ENCODE measurements at regions not wholly inside any gene's neighbourhood (a gene's known extent, or its start where the extent isn't known, plus 50 kb on each side); places are given as distances from the start of the nearest gene placed in this dataset.
"Not testable (repeated sequence)": the region's sequence is repeated elsewhere in the genome, so short reads cannot be mapped to it uniquely, and the experiment has no call there.

DNA sequence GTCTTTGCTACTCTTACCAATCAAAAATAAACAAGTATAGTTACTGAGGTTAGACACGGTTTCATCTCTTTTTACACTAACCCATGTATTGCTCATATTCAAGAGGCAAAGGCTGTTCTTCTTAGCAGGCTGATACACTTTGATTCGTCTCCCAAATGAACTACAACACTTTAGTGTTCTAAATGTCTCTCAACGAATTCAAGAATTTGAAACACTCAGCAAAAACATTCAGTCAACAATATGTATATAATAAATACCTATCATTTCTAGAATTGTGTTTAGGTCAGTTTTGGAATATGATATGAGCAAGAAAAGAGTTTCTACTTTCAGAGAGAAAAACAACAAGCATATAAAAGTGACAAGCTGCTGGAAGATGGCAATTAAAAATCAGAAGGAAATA, 669.6 kb upstream of the DPPA4 start:
- Mint-ChIP-seq H3K4me1 (ENCODE audit: low read depth) (no peaks in the 10 kb centered on the region), H3K9me3 (no peaks in the 10 kb centered on the region), H3K36me3 (ENCODE audit: low read depth) (no peaks in the 10 kb centered on the region), H3K27me3 (no peaks in the 10 kb centered on the region), H3K27ac (no peak overlapping the region), H3K4me3 (no peak overlapping the region)

DNA sequence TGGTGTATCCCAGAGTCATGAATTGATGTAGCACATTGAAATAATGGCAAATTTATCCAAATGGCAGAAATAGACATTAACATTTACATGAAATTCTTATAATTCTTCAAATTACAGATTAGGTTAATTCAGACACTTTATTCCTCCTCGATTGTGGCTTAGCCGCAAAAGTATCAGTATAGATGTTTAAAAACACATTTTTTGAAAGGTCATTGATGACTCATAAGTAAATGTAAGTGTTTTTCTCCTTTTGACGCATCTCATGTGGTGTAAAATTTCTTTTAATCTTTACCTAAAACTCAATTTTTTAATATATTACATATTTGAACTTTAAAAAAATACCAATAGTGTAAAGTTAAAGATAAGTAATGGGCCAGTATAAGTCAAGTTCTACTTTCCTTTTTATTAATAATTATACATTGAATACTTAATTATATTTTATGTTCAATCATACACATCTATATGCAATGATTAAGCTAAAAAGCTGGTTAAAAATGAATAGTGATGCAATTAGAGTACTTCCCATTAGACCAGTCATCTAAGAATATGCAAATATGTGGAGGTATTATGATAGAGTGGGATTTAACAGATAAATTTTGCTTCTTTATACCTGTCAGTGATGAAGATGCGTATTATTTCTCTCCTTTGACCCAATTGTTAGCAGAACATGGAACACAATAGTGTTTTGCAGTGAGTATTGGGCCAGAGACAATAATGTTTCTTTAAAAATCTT, 678.1 kb upstream of the DPPA4 start:
- H3K4me3 Mint-ChIP-seq, result no peak overlapping the region
- no peaks in the 10 kb centered on the region for H3K27me3 Mint-ChIP-seq
- H3K27ac Mint-ChIP-seq, result no peak overlapping the region
- peaks cover 12% of the 10 kb centered on the region for H3K4me1 Mint-ChIP-seq (ENCODE audit: low read depth)
- peaks cover 8% of the 10 kb centered on the region for H3K9me3 Mint-ChIP-seq
- H3K36me3 Mint-ChIP-seq (ENCODE audit: low read depth), result no peaks in the 10 kb centered on the region

- no peak overlapping the region for H3K27ac Mint-ChIP-seq
- no peak overlapping the region for H3K4me3 Mint-ChIP-seq
- peaks cover 9% of the 10 kb centered on the region for H3K9me3 Mint-ChIP-seq
- H3K27me3 Mint-ChIP-seq, result no peaks in the 10 kb centered on the region
- no peaks in the 10 kb centered on the region for H3K36me3 Mint-ChIP-seq (ENCODE audit: low read depth)
- peaks cover 12% of the 10 kb centered on the region for H3K4me1 Mint-ChIP-seq (ENCODE audit: low read depth)
These were observed 679.0 kb upstream of the DPPA4 start for GRCh38 chr3:110016235-110016815.

DNA sequence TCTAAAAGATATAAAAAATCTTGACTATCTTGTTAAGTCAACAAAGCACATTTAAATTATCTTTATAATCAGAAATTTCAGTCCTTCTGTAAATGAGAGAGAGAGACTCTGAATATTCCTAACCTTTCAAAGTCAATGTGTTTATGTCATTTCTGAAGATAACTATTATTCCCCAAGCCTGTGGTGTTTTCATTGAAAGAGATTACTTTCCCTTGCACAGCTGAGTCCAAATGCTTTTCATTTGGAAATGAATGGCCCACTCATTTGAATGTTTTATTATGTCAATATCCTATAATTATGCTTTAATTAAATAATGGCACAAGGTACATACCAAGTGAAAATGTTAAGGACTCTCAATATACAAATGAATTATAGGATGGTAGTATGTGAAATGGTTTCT, 680.0 kb upstream of the DPPA4 start:
- peaks cover 17% of the 10 kb centered on the region for H3K4me1 Mint-ChIP-seq (ENCODE audit: low read depth)
- H3K27me3 Mint-ChIP-seq, result no peaks in the 10 kb centered on the region
- peaks cover 15% of the 10 kb centered on the region for H3K9me3 Mint-ChIP-seq
- no peak overlapping the region for H3K4me3 Mint-ChIP-seq
- no peaks in the 10 kb centered on the region for H3K36me3 Mint-ChIP-seq (ENCODE audit: low read depth)
- H3K27ac Mint-ChIP-seq, result no peak overlapping the region

GRCh38 chr3:110021659-110022058, 684.3 kb upstream of the DPPA4 start:
- Mint-ChIP-seq H3K27ac (no peak overlapping the region), H3K9me3 (peaks cover 9% of the 10 kb centered on the region), H3K4me1 (ENCODE audit: low read depth) (peaks cover 4% of the 10 kb centered on the region), H3K27me3 (no peaks in the 10 kb centered on the region), H3K36me3 (ENCODE audit: low read depth) (no peaks in the 10 kb centered on the region), H3K4me3 (no peak overlapping the region)

DNA sequence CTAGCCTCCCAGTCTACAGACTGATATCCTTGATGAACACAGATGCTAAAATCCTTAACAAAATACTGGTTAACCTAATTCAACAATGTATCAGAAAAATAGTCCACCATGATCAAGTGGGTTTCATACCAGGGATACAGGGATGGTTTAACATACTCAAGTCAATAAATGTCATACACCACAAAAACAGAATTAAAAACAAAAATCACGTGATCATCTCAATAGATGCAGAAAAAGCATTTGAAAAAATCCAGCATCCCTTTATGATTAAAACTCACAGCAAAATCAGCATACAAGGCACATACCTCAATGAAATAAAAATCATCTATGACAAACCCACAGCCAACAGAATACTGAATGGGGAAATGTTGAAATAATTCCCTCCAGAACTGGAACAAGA, 685.7 kb upstream of the DPPA4 start:
- not testable (repeated sequence) for H3K4me1 Mint-ChIP-seq (ENCODE audit: low read depth); H3K4me3 Mint-ChIP-seq; H3K9me3 Mint-ChIP-seq; H3K27me3 Mint-ChIP-seq; H3K36me3 Mint-ChIP-seq (ENCODE audit: low read depth); H3K27ac Mint-ChIP-seq

DNA sequence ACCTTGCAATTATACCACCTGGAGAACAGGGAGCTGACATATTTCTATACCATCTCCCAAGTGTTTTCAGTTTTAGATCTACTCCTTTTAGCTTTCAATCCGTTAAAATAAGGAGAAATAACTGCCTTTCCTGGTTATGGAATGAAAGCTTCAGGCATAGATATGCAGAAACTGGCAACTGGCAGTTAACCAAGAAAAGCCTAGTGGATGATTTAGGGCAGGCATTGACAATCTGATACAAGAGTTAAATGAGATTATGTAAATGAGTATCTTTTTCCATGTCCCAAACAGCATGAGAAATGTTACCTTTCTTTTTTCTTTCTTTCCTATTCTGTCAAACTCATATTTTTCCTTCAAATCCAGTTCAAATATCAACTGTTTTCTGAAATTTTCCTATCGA, 689.1 kb upstream of the DPPA4 start:
- no peak overlapping the region for H3K4me3 Mint-ChIP-seq
- peaks cover 4% of the 10 kb centered on the region for H3K4me1 Mint-ChIP-seq (ENCODE audit: low read depth)
- H3K36me3 Mint-ChIP-seq (ENCODE audit: low read depth), result no peaks in the 10 kb centered on the region
- H3K9me3 Mint-ChIP-seq, result peaks cover 5% of the 10 kb centered on the region
- no peaks in the 10 kb centered on the region for H3K27me3 Mint-ChIP-seq
- no peak overlapping the region for H3K27ac Mint-ChIP-seq

GRCh38 chr3:110027446-110028080, 690.2 kb upstream of the DPPA4 start:
- no peak overlapping the region for H3K4me3 Mint-ChIP-seq
- no peaks in the 10 kb centered on the region for H3K27me3 Mint-ChIP-seq

DNA sequence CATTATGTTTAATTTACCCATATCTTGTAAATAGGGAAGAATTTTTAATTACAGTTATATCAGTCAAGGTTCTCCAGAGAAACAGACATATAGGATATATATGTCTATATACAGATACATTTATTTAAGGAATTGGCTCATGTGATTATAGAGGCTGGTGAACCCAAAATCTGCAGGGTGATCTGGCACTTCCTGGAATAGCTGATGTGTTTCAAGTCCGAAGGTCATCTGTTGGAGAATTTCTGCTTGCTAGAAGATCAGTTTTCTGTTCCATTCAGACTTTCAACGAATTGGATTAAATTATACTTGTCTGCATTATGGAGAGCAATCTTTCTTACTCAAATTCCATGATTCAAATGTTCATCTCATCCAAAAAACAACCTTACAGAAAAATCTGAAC, 694.6 kb upstream of the DPPA4 start:
- H3K9me3 Mint-ChIP-seq, result no peaks in the 10 kb centered on the region
- no peaks in the 10 kb centered on the region for H3K36me3 Mint-ChIP-seq (ENCODE audit: low read depth)
- H3K4me3 Mint-ChIP-seq, result no peak overlapping the region
- H3K27me3 Mint-ChIP-seq, result no peaks in the 10 kb centered on the region
- no peaks in the 10 kb centered on the region for H3K4me1 Mint-ChIP-seq (ENCODE audit: low read depth)
- H3K27ac Mint-ChIP-seq, result no peak overlapping the region

More at GRCh38 chr3:110027446-110028080, 690.2 kb upstream of the DPPA4 start:
- H3K27ac Mint-ChIP-seq, result no peak overlapping the region
- no peaks in the 10 kb centered on the region for H3K9me3 Mint-ChIP-seq
- H3K36me3 Mint-ChIP-seq (ENCODE audit: low read depth), result no peaks in the 10 kb centered on the region
- H3K4me1 Mint-ChIP-seq (ENCODE audit: low read depth), result no peaks in the 10 kb centered on the region

- Mint-ChIP-seq H3K27me3 (no peaks in the 10 kb centered on the region), H3K4me3 (no peak overlapping the region), H3K4me1 (ENCODE audit: low read depth) (peaks cover 8% of the 10 kb centered on the region), H3K36me3 (ENCODE audit: low read depth) (no peaks in the 10 kb centered on the region), H3K9me3 (no peaks in the 10 kb centered on the region), H3K27ac (no peak overlapping the region)
These were observed 722.1 kb upstream of the DPPA4 start for GRCh38 chr3:110059431-110059830.

DNA sequence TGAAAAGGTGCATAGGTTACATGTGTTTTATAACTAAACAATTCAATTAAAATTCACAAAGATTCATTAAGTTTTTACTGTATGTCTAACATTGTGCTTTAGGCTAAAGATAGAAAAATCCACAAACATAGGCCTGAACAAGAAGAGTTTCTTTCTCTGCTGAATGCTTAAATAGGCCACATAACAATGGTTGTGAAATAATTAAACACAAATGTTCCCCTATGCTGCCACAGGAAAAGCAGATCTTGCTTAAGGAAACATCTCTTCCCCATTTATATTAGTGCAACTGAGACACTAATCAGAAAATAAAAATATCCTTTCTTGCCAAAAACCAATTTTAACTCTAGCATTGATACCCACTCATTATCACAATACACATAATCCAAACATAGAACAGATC, 725.4 kb upstream of the DPPA4 start:
- Mint-ChIP-seq H3K27me3 (no peaks in the 10 kb centered on the region), H3K36me3 (ENCODE audit: low read depth) (no peaks in the 10 kb centered on the region), H3K27ac (no peak overlapping the region), H3K4me1 (ENCODE audit: low read depth) (peaks cover 8% of the 10 kb centered on the region), H3K9me3 (no peaks in the 10 kb centered on the region), H3K4me3 (no peak overlapping the region)

- H3K27ac Mint-ChIP-seq, result peak overlapping the region; percentile 39
- peaks cover 4% of the 10 kb centered on the region for H3K9me3 Mint-ChIP-seq
- no peaks in the 10 kb centered on the region for H3K27me3 Mint-ChIP-seq
- no peak overlapping the region for H3K4me3 Mint-ChIP-seq
- no peaks in the 10 kb centered on the region for H3K36me3 Mint-ChIP-seq (ENCODE audit: low read depth)
- peaks cover 8% of the 10 kb centered on the region for H3K4me1 Mint-ChIP-seq (ENCODE audit: low read depth)
These were observed 725.8 kb upstream of the DPPA4 start for GRCh38 chr3:110063178-110063577.

DNA sequence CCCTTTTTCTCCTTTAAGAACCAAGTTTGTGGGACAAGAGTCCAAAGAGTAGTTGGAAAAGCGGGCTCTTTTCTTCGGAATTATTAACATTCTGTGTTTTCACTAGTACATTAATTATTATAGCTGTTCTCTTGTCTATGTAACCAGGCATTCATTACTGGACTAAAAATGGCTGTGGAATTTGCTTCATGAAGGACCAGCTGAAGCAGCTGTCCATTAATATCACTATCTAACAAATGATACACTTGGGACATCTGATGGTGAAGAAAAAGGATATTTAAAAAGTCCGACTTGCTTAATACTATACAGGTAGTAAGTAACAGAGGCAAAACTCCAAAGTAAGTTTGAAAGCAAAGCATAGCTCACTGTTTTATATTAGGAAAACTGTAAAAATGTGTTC, 728.9 kb upstream of the DPPA4 start:
- Mint-ChIP-seq H3K27ac (no peak overlapping the region), H3K4me1 (ENCODE audit: low read depth) (peaks cover 33% of the 10 kb centered on the region), H3K36me3 (ENCODE audit: low read depth) (no peaks in the 10 kb centered on the region), H3K9me3 (peaks cover 8% of the 10 kb centered on the region), H3K4me3 (no peak overlapping the region), H3K27me3 (no peaks in the 10 kb centered on the region)

- Mint-ChIP-seq H3K27me3 (no peaks in the 10 kb centered on the region), H3K36me3 (ENCODE audit: low read depth) (peaks cover 5% of the 10 kb centered on the region), H3K4me3 (no peak overlapping the region), H3K9me3 (peaks cover 15% of the 10 kb centered on the region), H3K4me1 (ENCODE audit: low read depth) (peaks cover 37% of the 10 kb centered on the region), H3K27ac (no peak overlapping the region)
These were observed 730.2 kb upstream of the DPPA4 start for GRCh38 chr3:110067527-110067926.

GRCh38 chr3:110069761-110070160, 732.4 kb upstream of the DPPA4 start:
- H3K4me1 Mint-ChIP-seq (ENCODE audit: low read depth), result peaks cover 29% of the 10 kb centered on the region
- H3K36me3 Mint-ChIP-seq (ENCODE audit: low read depth), result peaks cover 5% of the 10 kb centered on the region
- H3K27ac Mint-ChIP-seq, result peak overlapping the region; percentile 64
- no peak overlapping the region for H3K4me3 Mint-ChIP-seq
- H3K27me3 Mint-ChIP-seq, result no peaks in the 10 kb centered on the region
- peaks cover 15% of the 10 kb centered on the region for H3K9me3 Mint-ChIP-seq
